ENCODE measurements at regions not wholly inside any gene's neighbourhood (a gene's known extent, or its start where the extent isn't known, plus 50 kb on each side); places are given as distances from the start of the nearest gene placed in this dataset.

DNA sequence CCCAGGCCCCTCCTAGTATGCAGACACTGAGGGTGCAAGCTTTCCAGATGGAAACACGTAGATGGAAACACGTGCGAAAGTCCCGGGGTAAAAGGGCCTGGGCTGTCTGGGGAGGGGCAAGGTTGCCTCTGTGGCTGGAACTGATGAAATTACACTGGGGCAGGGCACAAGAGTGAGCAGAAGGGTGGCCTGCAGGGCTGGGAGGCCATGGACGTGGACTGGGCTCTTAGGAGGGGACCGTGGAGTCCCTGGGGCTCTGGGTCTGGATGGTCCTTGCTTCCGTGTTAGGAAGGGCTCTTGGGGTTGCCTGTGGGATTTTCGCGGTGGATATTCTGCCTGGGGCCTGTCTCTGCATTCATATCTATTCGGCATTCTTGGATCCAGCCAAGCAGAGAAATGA is 63.3 kb downstream of the IRX1 start:
- TF ChIP-seq GATA2 (IDR thresholded peaks at IDR 0.05; ENCODE audit: low read depth, low read length) (no peak), GATA3 (IDR thresholded peaks at IDR 0.05; ENCODE audit: low read depth, low read length) (no peak)
